ENCODE measurements at regions not wholly inside any gene's neighbourhood (a gene's known extent, or its start where the extent isn't known, plus 50 kb on each side); places are given as distances from the start of the nearest gene placed in this dataset.
"Not testable (repeated sequence)": the region's sequence is repeated elsewhere in the genome, so short reads cannot be mapped to it uniquely, and the experiment has no call there.

GRCh38 chrX:222800-223513, 58.2 kb upstream of the PLCXD1 start:
- POLR2A ChIA-PET; CTCF ChIA-PET; H3K4me3 Mint-ChIP-seq; H3K27me3 Mint-ChIP-seq; intact Hi-C loops (cut with DNase I, micrococcal nuclease); H3K4me1 Mint-ChIP-seq; H3K27ac Mint-ChIP-seq; H3K36me3 Mint-ChIP-seq (ENCODE audit: low read depth); H3K9me3 Mint-ChIP-seq (ENCODE audit: low read depth); DNase-seq; ATAC-seq: not testable (repeated sequence)

DNA sequence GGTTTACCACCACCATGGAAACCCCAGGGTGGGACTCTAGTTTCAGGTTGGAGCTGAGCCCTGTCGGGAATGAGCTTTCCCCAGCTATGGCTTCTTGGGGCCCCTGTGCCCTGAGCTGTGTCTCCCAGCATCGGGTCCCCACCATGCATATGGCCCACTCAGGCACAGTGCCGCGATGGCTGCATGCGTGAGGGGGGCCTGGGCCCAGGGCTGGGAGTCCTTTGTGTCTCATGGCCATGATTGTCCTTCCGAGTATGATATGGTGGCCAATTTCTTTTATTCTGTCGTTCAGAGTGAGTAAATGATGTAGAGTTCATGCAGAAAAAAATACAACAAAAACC, 57.7 kb upstream of the PLCXD1 start:
- ATAC-seq; CTCF ChIA-PET; H3K9me3 Mint-ChIP-seq (ENCODE audit: low read depth); POLR2A ChIA-PET; H3K36me3 Mint-ChIP-seq (ENCODE audit: low read depth); intact Hi-C loops (cut with DNase I, micrococcal nuclease); H3K4me1 Mint-ChIP-seq; DNase-seq; H3K27me3 Mint-ChIP-seq; H3K4me3 Mint-ChIP-seq; H3K27ac Mint-ChIP-seq: not testable (repeated sequence)

DNA sequence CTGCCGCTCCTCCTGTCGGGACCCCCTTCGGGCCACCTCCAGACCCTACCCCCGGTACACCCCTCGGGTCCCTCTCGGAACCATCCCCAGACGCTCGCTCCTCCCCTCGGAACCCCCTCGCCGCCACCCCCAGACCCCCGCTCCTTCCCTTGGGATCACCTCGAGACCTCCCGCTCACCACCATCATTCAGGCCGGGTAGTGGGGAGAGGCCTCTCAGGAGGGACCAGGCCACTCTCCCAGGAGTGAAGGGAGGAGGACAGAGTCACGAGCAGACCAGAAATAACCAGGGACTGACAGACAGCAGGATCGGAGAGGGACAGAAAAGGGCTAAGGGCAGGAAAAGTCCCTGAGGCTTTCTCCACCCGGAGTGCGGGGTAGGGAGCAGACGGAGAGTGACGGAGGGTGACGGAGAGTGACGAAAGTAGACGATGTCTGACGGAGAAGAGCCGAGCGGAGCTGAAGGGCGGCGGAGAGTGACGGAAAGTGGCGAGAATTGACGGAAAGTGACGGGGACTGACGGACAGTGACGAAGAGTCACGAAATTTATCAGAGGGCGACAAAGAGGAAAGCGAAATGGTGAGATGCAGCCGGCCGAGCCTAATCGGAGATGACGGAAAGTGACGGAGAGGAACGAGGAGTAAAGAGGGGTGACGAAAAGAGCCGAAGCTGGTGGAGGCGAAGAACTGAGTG, 54.6 kb upstream of the PLCXD1 start:
- H3K27me3 Mint-ChIP-seq; CTCF ChIA-PET; H3K9me3 Mint-ChIP-seq (ENCODE audit: low read depth); H3K36me3 Mint-ChIP-seq (ENCODE audit: low read depth); H3K4me3 Mint-ChIP-seq; H3K27ac Mint-ChIP-seq; DNase-seq; POLR2A ChIA-PET; H3K4me1 Mint-ChIP-seq; intact Hi-C loops (cut with DNase I, micrococcal nuclease): not testable (repeated sequence)
- peak; percentile 64 for ATAC-seq

GRCh38 chrX:227396-227795, 53.8 kb upstream of the PLCXD1 start:
- H3K9me3 Mint-ChIP-seq (ENCODE audit: low read depth); CTCF ChIA-PET; intact Hi-C loops (cut with DNase I, micrococcal nuclease): not testable (repeated sequence)

More at GRCh38 chrX:227396-227795, 53.8 kb upstream of the PLCXD1 start:
- ATAC-seq; POLR2A ChIA-PET; H3K4me3 Mint-ChIP-seq; DNase-seq; H3K4me1 Mint-ChIP-seq; H3K36me3 Mint-ChIP-seq (ENCODE audit: low read depth); H3K27ac Mint-ChIP-seq; H3K27me3 Mint-ChIP-seq: not testable (repeated sequence)

Data from activated CD4-positive, alpha-beta T cell treated with anti-CD3 and anti-CD28 coated beads for 36 hours (primary cell).